NCI-H2171 treated with DMSO at 0.1 percent for 48 hours (cell line): ENCODE measurements at regions not wholly inside any gene's neighbourhood (a gene's known extent, or its start where the extent isn't known, plus 50 kb on each side); places are given as distances from the start of the nearest gene placed in this dataset.
"Not testable (repeated sequence)": the region's sequence is repeated elsewhere in the genome, so short reads cannot be mapped to it uniquely, and the experiment has no call there.

ENCODE experiments used
- DNase-seq: peaks from one replicate; lab custom pipeline; 2025; lab: John Stamatoyannopoulos, UW

- no peak for DNase-seq
Observed at GRCh38 chr1:233477359-233477758, 136.5 kb upstream of the KCNK1 start.

GRCh38 chr1:233478611-233479010, 135.3 kb upstream of the KCNK1 start:
- no peak for DNase-seq

GRCh38 chr1:233479110-233479890, 134.6 kb upstream of the KCNK1 start:
- DNase-seq: no peak

DNA sequence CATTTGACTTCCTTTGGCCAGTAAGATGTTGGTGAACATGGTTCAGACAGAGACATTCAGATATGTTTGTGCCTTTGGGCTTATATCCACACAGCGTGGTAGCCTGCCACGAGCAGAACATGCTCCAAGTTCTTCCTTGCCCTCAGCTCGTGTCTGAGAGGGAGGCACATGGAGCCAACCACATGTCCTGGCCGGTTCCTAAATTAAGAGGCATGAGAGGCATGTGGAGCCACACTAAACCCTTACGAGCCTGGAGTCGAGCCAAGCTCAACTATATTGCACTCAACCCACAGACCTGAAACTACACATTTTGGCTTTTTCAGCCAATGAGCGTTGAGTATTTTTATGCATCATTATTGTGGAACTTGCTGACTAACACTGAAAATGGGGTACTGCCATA, 133.7 kb upstream of the KCNK1 start:
- no peak for DNase-seq

- no peak for DNase-seq
Observed at GRCh38 chr1:233482388-233482787, 131.5 kb upstream of the KCNK1 start.

DNA sequence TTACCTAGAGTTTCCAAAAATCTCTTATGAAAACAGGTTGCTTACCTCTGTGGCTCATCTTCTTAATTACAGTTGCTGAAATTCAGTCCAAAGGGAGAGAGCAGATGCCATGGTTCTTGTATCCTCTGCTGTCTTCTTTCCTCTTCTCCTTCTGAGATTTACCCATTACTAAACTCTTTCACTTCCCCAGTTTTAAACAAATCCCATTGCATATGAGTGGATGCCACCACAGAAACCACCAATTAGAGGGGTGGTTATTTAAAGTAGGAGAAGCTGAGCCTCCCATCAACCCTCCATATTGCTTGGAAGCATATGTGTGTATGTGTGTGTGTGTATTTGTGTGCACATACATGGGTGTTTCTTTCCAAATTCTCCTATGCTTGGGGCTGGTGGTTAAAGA, 128.5 kb upstream of the KCNK1 start:
- DNase-seq: no peak

DNA sequence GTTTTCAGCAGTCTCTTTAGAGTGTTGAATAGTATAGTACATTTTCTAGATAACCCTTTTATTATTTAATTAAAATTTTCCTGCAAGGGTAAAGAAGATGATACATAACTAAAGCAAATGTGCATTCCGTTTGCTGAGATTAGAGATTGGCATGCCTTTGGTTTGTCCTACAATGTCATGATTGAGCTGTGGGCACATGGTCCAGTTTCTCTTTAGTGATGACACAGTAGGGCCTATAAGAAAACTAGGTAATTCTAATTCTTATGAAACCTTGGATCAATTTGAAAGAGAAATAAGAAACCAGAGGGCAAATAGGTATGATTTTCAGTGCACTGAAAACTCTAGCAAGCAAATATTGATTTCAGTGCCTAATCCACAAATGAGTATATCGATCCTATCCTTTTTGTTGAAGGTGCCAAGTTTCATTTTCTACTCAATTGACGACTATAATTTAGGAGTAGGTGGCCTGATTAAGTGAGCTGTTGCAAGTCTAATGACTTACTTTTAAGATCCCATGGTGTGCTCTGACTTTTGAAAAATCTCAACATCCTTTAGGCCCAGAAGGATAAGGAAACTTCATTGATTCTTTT, 128.0 kb upstream of the KCNK1 start:
- DNase-seq: no peak

GRCh38 chr1:233487408-233487807, 126.5 kb upstream of the KCNK1 start:
- DNase-seq: no peak

GRCh38 chr1:233489411-233489810, 124.5 kb upstream of the KCNK1 start:
- no peak for DNase-seq

DNA sequence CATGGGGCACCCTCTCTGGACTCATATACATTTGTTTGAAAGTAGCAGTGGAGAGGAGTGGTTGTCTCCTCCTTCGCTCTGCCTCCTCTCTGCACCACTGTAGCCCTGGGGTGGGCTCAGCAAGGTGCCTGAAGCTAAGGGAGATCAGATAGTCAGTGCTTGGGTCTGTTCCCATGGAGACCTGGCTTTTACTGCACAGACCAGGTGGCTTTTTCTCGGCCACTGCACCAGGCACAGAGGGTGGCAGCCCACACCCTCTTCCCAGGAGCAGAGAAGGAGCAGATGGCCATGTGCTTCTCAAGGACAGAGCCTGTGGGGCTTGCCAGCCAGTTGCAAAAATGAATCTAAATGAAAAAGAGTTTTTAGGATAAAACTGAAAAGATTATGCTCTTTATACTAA, 123.4 kb upstream of the KCNK1 start:
- peak; percentile 99 for DNase-seq

DNA sequence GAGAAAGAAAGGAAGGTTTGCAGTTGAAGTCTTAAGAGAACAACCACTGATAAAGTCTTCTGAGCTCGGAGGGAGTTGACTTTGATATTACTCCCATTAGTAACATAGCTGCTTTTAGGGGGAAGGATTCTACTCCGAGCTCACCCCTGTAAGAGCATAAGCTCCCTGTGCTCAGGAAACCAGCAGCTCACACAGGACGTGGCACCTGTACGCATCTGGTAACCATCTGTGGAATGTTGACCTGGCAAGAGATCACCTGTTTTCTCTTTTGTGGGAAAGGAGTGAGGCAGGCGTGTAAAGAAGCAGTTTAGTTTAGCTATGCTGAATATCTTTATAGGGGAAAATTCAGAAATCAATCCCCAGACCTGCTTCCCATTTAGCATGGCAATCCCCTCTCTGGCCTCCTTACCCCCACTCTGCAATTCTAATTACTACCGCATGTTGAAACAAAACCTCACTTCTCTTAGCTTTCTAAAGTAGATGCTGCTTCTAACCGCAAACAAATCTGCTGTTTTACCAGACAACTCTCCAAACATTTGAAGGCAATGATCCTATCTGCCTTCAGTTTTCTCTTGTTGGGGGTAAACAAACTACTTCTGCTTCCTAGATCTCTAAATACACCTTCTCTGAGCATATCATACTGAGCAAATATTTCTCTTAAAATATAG, 121.8 kb upstream of the KCNK1 start:
- peak; percentile 84 for DNase-seq

DNA sequence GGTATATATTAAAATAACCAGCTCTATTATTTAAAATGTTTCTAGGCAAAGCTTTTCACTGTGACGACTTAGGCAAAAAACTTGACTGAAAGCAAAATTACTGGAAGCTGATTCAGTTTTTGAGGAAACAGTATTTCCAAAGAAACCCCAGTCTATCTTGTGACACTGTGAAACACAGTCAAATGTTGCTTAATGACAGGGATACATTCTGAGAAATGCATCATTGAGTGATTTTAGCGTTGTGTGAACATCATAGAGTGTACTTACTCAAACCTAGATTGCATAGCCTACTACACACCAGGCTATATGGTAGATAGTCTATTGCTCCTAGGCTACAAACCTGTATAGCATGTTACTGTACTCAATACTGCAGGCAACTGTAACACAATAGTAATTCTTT, 116.9 kb upstream of the KCNK1 start:
- DNase-seq: no peak

GRCh38 chr1:233497679-233498078, 116.2 kb upstream of the KCNK1 start:
- no peak for DNase-seq

DNA sequence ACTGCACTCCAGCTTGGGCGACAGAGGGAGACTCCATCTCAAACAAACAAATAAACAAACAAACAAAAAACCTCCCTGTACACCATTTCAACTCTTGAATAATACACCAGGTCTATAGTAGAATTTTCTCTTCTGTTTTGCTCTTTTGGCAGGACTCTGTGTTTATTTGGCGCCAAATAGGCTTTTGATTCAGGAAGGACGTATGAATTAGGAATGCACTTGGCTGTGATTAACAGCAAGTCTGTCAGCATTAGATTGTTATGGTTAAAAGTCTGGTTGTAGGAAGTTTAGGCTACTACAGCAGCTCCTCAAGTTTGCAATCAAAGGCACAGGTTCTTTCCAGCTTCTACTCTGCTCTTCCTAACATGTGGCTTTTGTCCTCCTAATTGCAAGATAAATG, 113.8 kb upstream of the KCNK1 start:
- DNase-seq: no peak

- DNase-seq: no peak
Observed at GRCh38 chr1:233503366-233503954, 110.4 kb upstream of the KCNK1 start.

DNA sequence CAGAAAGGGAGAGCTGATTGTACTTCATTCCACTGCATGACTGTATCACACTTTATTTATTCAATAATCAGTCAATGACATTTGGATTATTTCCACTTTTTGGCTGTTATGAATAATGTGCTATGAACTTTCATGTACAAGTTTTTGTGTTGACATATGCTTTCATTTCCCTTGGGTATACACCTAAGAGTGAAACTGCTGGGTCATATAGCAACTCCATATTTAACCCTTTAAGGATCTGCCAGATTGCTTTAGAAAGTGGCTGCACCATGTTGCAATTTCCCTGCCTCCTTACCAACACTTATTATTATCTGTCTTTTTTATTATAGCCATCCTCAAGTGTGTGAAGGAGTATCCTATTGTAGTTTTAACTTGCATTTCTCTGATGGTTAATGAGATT, 108.8 kb upstream of the KCNK1 start:
- DNase-seq: peak; percentile 56

- not testable (repeated sequence) for DNase-seq
Observed at GRCh38 chr1:233505889-233506288, 108.0 kb upstream of the KCNK1 start.

DNA sequence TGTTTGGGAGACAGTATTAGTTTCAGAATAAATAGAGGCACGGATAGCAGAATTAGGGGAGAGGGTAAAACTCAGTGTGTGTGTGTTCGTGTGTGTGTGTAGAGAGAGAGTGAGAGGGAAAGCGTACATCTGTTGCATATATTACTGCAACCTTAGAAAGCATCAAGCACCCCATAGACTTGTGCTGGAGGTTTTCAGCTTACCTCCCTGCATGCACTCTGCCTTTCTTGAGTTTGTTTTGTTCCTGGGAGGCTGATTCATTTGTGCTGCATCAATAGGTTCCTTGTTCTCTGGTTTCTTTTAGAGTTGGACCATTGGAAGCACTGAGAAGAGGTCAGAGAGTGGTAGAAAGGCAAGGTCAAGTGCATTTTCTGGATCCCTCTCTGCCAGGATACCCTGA, 104.4 kb upstream of the KCNK1 start:
- peak; percentile 61 for DNase-seq

- DNase-seq: no peak
Observed at GRCh38 chr1:233512538-233512937, 101.4 kb upstream of the KCNK1 start.

GRCh38 chr1:233513431-233513830, 100.5 kb upstream of the KCNK1 start:
- no peak for DNase-seq

- no peak for DNase-seq
Observed at GRCh38 chr1:233514946-233515391, 98.9 kb upstream of the KCNK1 start.

DNA sequence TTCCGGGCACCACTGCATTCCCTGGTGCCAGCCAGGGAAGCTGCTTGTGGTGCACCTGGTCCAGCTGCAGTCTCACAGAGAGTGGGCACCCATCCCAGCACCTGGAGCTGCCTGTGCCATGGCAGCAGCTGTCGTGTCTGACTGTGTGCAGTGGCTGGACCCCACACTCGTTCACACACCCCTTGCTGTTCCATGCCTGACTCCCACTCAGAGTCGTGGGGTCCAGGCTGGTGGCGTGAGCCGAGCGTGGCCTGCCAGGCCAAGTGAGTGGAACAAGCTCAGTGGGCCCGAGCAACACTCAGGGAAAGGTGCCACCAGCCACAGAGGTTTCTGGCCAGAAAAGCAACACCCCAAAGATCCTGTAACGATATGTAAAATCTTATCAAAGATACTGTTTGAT, 97.2 kb upstream of the KCNK1 start:
- no peak for DNase-seq

DNA sequence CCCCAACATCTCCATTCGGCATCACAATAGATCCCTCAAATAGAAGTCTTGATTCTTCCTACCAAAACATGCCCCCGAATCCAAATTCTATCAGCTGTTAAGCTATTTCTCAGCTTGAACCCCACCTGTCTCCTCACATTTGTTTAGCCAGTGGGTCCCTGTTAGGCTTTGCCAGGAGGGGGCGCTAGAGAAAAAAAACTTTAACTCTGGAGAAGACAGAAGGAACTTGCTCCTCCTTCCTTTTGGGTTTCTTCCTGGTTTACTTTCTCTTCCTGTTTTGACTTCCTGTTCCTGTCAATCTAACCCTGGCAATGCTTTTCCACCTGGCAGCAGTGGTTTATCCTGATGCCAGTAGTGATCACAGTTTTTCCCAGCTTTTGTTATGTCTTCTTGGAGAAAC, 95.6 kb upstream of the KCNK1 start:
- no peak for DNase-seq
